BLaER1 treated with 17β-estradiol and CSF1 and Interleukin-3, amounts not matched to agents 10 nM and 100 nM (cell line): ENCODE measurements at regions not wholly inside any gene's neighbourhood (a gene's known extent, or its start where the extent isn't known, plus 50 kb on each side); places are given as distances from the start of the nearest gene placed in this dataset.
A peak's percentile ranks its signal among the peaks of the same experiment; 100 is the strongest.

Experiments
- H3K27ac ChIP-seq, 11 experiments: shearing (Covaris generic); formaldehyde crosslinking; 2 replicates each; pipeline ENCODE4 v1.8.1; 2022
- H3K27me3 ChIP-seq, 11 experiments: shearing (Covaris generic); formaldehyde crosslinking; 2 replicates each; pipeline ENCODE4 v1.8.1; 2022
- H3K36me3 ChIP-seq, 11 experiments: shearing (Covaris generic); formaldehyde crosslinking; 2 replicates each; pipeline ENCODE4 v1.8.1; 2022
- H3K4me1 ChIP-seq, 10 experiments: shearing (Covaris generic); formaldehyde crosslinking; 2 replicates each; pipeline ENCODE4 v1.8.1; 2022
- H3K4me2 ChIP-seq, 11 experiments: shearing (Covaris generic); formaldehyde crosslinking; 2 replicates each; pipeline ENCODE4 v1.8.1; 2022
- H3K4me3 ChIP-seq, 10 experiments: shearing (Covaris generic); formaldehyde crosslinking; 2 replicates each; pipeline ENCODE4 v1.8.1; 2022
- H3K9ac ChIP-seq, 11 experiments: shearing (Covaris generic); formaldehyde crosslinking; 2 replicates each; pipeline ENCODE4 v1.8.1; 2022
- H3K9me3 ChIP-seq, 11 experiments: shearing (Covaris generic); formaldehyde crosslinking; replicated peaks in 1 of 11; 2 replicates each; pipeline ENCODE4 v1.8.1; 2022
- H4K20me1 ChIP-seq, 11 experiments: shearing (Covaris generic); formaldehyde crosslinking; 2 replicates each; pipeline ENCODE4 v1.8.1; 2022
- Cebpa-rat ChIP-seq, 11 experiments: shearing (Covaris generic); IDR thresholded peaks; 2 replicates each; pipeline ENCODE4 v1.8.1; 2022

- Histone ChIP-seq H4K20me1 (no peaks in the 10 kb centered on the region), H3K9me3 (no peaks in the 10 kb centered on the region; a peak in 1 of 22 replicates), H3K4me1 (peaks cover 0 to 6% (median 0%) of the 10 kb centered on the region in 10 experiments; a peak in 4 of 20 replicates), H3K4me3 (no peak overlapping the region), H3K36me3 (no peaks in the 10 kb centered on the region), H3K27ac (no peak overlapping the region), H3K4me2 (peak overlapping the region in 3 of 11 experiments; percentile 8 to 58 (median 38); a peak in 3 of 22 replicates), H3K27me3 (no peaks in the 10 kb centered on the region), H3K9ac (no peak overlapping the region)
- TF ChIP-seq Cebpa-rat (IDR thresholded peaks at IDR 0.05), result no peak
Observed at GRCh38 chr13:72218966-72219365, 352.0 kb upstream of the DACH1 start.

DNA sequence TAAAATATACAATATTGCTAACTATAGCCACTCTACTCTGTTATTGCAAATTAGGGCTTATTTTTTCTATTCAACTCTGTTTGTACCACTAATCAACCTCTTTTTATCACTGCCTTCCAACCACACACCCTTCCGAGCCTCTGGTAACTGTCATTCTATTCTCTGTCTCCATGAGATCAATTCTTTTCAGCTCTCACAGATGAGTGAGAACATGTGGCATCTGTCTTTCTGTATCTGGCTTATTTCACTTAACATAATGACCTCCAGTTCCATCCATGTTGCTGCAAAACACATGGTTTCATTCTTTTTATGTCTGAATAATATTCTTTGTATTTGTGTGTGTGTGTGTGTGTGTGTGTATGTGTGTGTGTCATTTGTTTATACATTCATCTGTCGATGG is 350.1 kb upstream of the DACH1 start:
- Histone ChIP-seq H3K4me1 (peaks cover 0 to 6% (median 0%) of the 10 kb centered on the region in 10 experiments; a peak in 4 of 20 replicates), H3K27me3 (no peaks in the 10 kb centered on the region), H4K20me1 (no peaks in the 10 kb centered on the region), H3K36me3 (no peaks in the 10 kb centered on the region), H3K9me3 (no peaks in the 10 kb centered on the region; a peak in 1 of 22 replicates), H3K4me2 (no peak overlapping the region), H3K9ac (no peak overlapping the region), H3K27ac (no peak overlapping the region), H3K4me3 (no peak overlapping the region)
- no peak for TF ChIP-seq Cebpa-rat (IDR thresholded peaks at IDR 0.05)

DNA sequence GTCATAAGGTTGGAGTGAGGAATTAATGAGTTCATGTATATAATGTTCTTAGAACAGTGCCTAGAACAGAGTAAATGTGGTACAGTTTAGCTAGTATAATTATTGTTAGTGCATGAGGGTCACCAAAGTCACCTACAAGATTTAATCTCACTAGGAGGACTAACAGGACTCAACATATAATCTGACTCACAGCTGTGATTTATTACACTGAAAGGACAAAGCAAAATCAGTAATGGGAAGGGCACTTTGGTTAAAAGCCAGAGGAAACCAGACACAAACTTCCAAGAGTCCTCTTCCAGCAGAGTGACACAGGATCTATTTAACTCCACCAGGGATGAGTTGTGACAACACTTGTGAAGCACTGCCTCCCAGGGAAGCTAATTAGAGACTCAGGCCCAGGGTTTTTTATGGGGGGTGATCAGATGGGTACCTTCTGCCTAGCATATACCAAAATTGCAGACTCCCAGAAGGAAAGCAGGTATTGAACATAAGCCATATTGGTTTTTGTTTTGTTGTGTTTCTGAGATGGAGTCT is 341.2 kb upstream of the DACH1 start:
- Histone ChIP-seq H3K36me3 (no peaks in the 10 kb centered on the region), H3K9me3 (no peaks in the 10 kb centered on the region), H3K4me2 (no peak overlapping the region), H4K20me1 (no peaks in the 10 kb centered on the region), H3K4me1 (no peaks in the 10 kb centered on the region), H3K4me3 (no peak overlapping the region), H3K27me3 (no peaks in the 10 kb centered on the region), H3K9ac (no peak overlapping the region), H3K27ac (no peak overlapping the region)
- no peak for TF ChIP-seq Cebpa-rat (IDR thresholded peaks at IDR 0.05)

DNA sequence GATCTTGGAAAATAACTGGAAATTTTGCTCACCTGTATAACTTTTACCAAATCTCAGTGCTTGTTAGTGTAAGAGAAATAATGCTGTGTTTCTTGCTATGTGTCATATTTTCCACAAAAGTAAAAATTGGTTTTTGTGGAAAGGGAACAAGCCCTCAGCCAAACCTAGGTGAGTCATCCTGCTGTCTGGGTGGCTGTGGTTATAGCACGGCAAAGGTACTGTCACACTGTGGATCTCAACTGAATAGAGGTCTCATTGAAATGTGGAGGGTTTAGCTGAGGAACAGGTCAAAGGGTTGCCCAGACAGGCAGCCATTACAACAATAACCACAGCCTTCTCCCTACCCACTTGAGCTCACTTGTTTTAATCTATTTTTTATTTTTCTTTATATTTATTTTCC is 338.8 kb upstream of the DACH1 start:
- Histone ChIP-seq H3K36me3 (no peaks in the 10 kb centered on the region), H3K9ac (no peak overlapping the region), H3K27me3 (no peaks in the 10 kb centered on the region), H3K27ac (no peak overlapping the region), H4K20me1 (no peaks in the 10 kb centered on the region), H3K4me1 (no peaks in the 10 kb centered on the region), H3K9me3 (no peaks in the 10 kb centered on the region), H3K4me3 (no peak overlapping the region), H3K4me2 (no peak overlapping the region)
- TF ChIP-seq Cebpa-rat (IDR thresholded peaks at IDR 0.05), result no peak

GRCh38 chr13:72204291-72204690 is 337.3 kb upstream of the DACH1 start:
- Histone ChIP-seq H3K4me2 (no peak overlapping the region), H3K27me3 (no peaks in the 10 kb centered on the region), H3K9ac (no peak overlapping the region), H3K36me3 (no peaks in the 10 kb centered on the region), H3K27ac (no peak overlapping the region), H3K4me1 (no peaks in the 10 kb centered on the region), H4K20me1 (no peaks in the 10 kb centered on the region), H3K9me3 (no peaks in the 10 kb centered on the region), H3K4me3 (no peak overlapping the region)
- no peak for TF ChIP-seq Cebpa-rat (IDR thresholded peaks at IDR 0.05)

DNA sequence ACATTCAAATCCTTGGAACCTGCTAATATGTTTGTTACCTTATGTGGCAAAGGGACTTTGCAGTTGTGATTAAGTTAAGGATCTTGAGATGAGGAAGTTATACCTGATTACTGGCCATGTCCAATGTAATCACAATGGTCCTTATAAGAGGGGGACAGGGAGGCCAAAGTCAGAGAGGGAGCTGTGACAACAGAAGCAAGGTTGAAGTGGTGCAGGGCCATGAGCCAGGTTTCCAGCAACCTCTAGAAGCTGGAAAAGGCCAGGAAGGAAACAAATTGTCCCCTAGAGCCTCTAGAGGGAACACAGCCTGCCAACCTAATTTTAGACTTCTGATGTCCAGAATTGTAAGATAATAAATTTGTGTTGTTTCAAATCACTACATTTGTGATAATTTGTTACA is 334.7 kb upstream of the DACH1 start:
- H4K20me1 ChIP-seq, result no peaks in the 10 kb centered on the region
- no peak overlapping the region for H3K4me3 ChIP-seq
- H3K4me1 ChIP-seq, result peaks cover 0 to 8% (median 0%) of the 10 kb centered on the region in 10 experiments; a peak in 2 of 20 replicates
- H3K4me2 ChIP-seq, result no peak overlapping the region
- TF ChIP-seq Cebpa-rat (IDR thresholded peaks at IDR 0.05), result no peak
- no peaks in the 10 kb centered on the region for H3K27me3 ChIP-seq
- H3K9ac ChIP-seq, result no peak overlapping the region
- no peaks in the 10 kb centered on the region for H3K36me3 ChIP-seq
- no peaks in the 10 kb centered on the region for H3K9me3 ChIP-seq
- no peak overlapping the region for H3K27ac ChIP-seq

GRCh38 chr13:72199640-72200039 is 332.6 kb upstream of the DACH1 start:
- H3K9ac ChIP-seq, result no peak overlapping the region
- no peaks in the 10 kb centered on the region for H4K20me1 ChIP-seq
- no peaks in the 10 kb centered on the region for H3K36me3 ChIP-seq
- no peak overlapping the region for H3K27ac ChIP-seq
- H3K4me1 ChIP-seq, result peaks cover 0 to 8% (median 0%) of the 10 kb centered on the region in 10 experiments; a peak in 2 of 20 replicates
- H3K4me3 ChIP-seq, result no peak overlapping the region
- no peak for TF ChIP-seq Cebpa-rat (IDR thresholded peaks at IDR 0.05)
- no peaks in the 10 kb centered on the region for H3K27me3 ChIP-seq
- no peak overlapping the region for H3K4me2 ChIP-seq
- no peaks in the 10 kb centered on the region for H3K9me3 ChIP-seq

GRCh38 chr13:72198967-72199560 is 332.1 kb upstream of the DACH1 start:
- no peaks in the 10 kb centered on the region for H3K9me3 ChIP-seq
- H3K27me3 ChIP-seq, result no peaks in the 10 kb centered on the region
- peaks cover 0 to 8% (median 0%) of the 10 kb centered on the region in 10 experiments; a peak in 2 of 20 replicates for H3K4me1 ChIP-seq
- H3K4me3 ChIP-seq, result no peak overlapping the region
- H3K27ac ChIP-seq, result no peak overlapping the region
- H4K20me1 ChIP-seq, result no peaks in the 10 kb centered on the region
- no peaks in the 10 kb centered on the region for H3K36me3 ChIP-seq
- no peak overlapping the region for H3K9ac ChIP-seq
- no peak overlapping the region for H3K4me2 ChIP-seq
- no peak for TF ChIP-seq Cebpa-rat (IDR thresholded peaks at IDR 0.05)

DNA sequence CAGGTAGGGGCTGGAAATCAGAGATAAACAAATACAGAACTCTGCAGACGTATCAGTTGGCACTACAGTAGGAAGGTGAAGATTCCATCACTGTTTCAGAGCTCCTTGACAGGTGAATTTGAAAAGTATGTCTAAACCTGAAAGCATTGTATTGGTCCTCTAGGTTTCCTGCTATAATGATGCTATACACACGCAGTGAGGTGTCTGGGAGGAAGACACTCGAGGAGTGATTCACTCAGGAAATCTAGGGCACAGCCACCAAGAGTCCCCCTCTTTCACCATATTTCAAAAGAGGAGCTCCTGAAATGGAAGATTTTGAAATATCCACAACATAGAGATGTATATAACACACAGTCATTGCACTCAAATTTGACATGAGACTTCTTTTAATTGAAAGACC is 331.0 kb upstream of the DACH1 start:
- no peak overlapping the region for H3K4me3 ChIP-seq

More for the DNA sequence above, 331.0 kb upstream of the DACH1 start:
- TF ChIP-seq Cebpa-rat (IDR thresholded peaks at IDR 0.05), result no peak
- H3K27me3 ChIP-seq, result no peaks in the 10 kb centered on the region
- no peak overlapping the region for H3K27ac ChIP-seq
- no peaks in the 10 kb centered on the region for H3K36me3 ChIP-seq
- no peaks in the 10 kb centered on the region for H3K9me3 ChIP-seq
- H4K20me1 ChIP-seq, result no peaks in the 10 kb centered on the region
- peaks cover 0 to 8% (median 0%) of the 10 kb centered on the region in 10 experiments; a peak in 2 of 20 replicates for H3K4me1 ChIP-seq
- no peak overlapping the region for H3K9ac ChIP-seq
- peak overlapping the region in 1 of 11 experiments; percentile 27; a peak in 1 of 22 replicates for H3K4me2 ChIP-seq
